ENCODE measurements at regions not wholly inside any gene's neighbourhood (a gene's known extent, or its start where the extent isn't known, plus 50 kb on each side); places are given as distances from the start of the nearest gene placed in this dataset.
A peak's percentile ranks its signal among the peaks of the same experiment; 100 is the strongest.

- H3K36me3 ChIP-seq (ENCODE audit: low read depth) = no peaks in the 10 kb centered on the region
- DNase-seq = no peak
- H4K20me1 ChIP-seq (ENCODE audit: insufficient read depth) = no peaks in the 10 kb centered on the region
- no peak overlapping the region for H3K4me3 ChIP-seq
- WGBS, 2 experiments (ENCODE audit: low coverage in 1 of 2, low lambda C conversion rate in 2 of 2, missing lambda C conversion rate in 2 of 2) = 94 to 96% methylated on average over 5 of the region's 5 CpGs
- H3K27me3 ChIP-seq (replicated peaks; ENCODE audit: insufficient read depth) = no peaks in the 10 kb centered on the region
- H3K9me3 ChIP-seq (ENCODE audit: low read depth) = no peaks in the 10 kb centered on the region
- H3K4me2 ChIP-seq (ENCODE audit: unreplicated experiment) = no peak overlapping the region
- no peak overlapping the region for H3K9ac ChIP-seq
- in situ Hi-C loops (cut with MboI) = no loop called here
- no peaks in the 10 kb centered on the region for H3K9me2 ChIP-seq (ENCODE audit: insufficient read depth)
- H3K27ac ChIP-seq = no peak overlapping the region
- H2AFZ ChIP-seq = no peak overlapping the region
- TF ChIP-seq EZH2phosphoT487 (IDR thresholded peaks at IDR 0.05; ENCODE audit: insufficient read depth, low read depth) = no peak
- TF ChIP-seq EZH2 (IDR thresholded peaks at IDR 0.05; ENCODE audit: insufficient read depth, poor library complexity, severe bottlenecking) = no peak
- H3K4me1 ChIP-seq (ENCODE audit: insufficient read depth) = peaks cover 6% of the 10 kb centered on the region; the same call in 1 of the 2 replicates
- H3K79me2 ChIP-seq (ENCODE audit: insufficient read depth) = no peaks in the 10 kb centered on the region
- no peaks in the 10 kb centered on the region for H3F3A ChIP-seq (ENCODE audit: insufficient read depth)
Measured at GRCh38 chr14:30134936-30135335, 207.3 kb upstream of the PRKD1 start.

GRCh38 chr14:30138567-30138966 lies 210.9 kb upstream of the PRKD1 start:
- Histone ChIP-seq H3K4me2 (ENCODE audit: unreplicated experiment) (no peak overlapping the region), H3K79me2 (ENCODE audit: insufficient read depth) (no peaks in the 10 kb centered on the region), H3K9me2 (ENCODE audit: insufficient read depth) (no peaks in the 10 kb centered on the region), H3K36me3 (ENCODE audit: low read depth) (no peaks in the 10 kb centered on the region), H3K4me1 (ENCODE audit: insufficient read depth) (no peaks in the 10 kb centered on the region), H4K20me1 (ENCODE audit: insufficient read depth) (no peaks in the 10 kb centered on the region), H3F3A (ENCODE audit: insufficient read depth) (no peaks in the 10 kb centered on the region), H3K9me3 (ENCODE audit: low read depth) (no peaks in the 10 kb centered on the region), H3K9ac (no peak overlapping the region), H3K4me3 (no peak overlapping the region), H2AFZ (no peak overlapping the region), H3K27ac (no peak overlapping the region), H3K27me3 (replicated peaks; ENCODE audit: insufficient read depth) (no peaks in the 10 kb centered on the region)
- in situ Hi-C loops (cut with MboI) = no loop called here
- WGBS, 2 experiments (ENCODE audit: low coverage in 1 of 2, low lambda C conversion rate in 2 of 2, missing lambda C conversion rate in 2 of 2) = 50 to 68% methylated on average over 1 of the region's 1 CpG
- peak; percentile 9 for DNase-seq
- TF ChIP-seq EZH2 (IDR thresholded peaks at IDR 0.05; ENCODE audit: insufficient read depth, poor library complexity, severe bottlenecking) = no peak
- TF ChIP-seq EZH2phosphoT487 (IDR thresholded peaks at IDR 0.05; ENCODE audit: insufficient read depth, low read depth) = no peak

- Histone ChIP-seq H3K9me2 (ENCODE audit: insufficient read depth) (no peaks in the 10 kb centered on the region), H3K9ac (no peak overlapping the region), H4K20me1 (ENCODE audit: insufficient read depth) (no peaks in the 10 kb centered on the region), H3K9me3 (ENCODE audit: low read depth) (peaks cover 5% of the 10 kb centered on the region), H3K79me2 (ENCODE audit: insufficient read depth) (no peaks in the 10 kb centered on the region), H3K27me3 (replicated peaks; ENCODE audit: insufficient read depth) (no peaks in the 10 kb centered on the region), H3K4me1 (ENCODE audit: insufficient read depth) (peaks cover 6% of the 10 kb centered on the region), H3K4me2 (ENCODE audit: unreplicated experiment) (no peak overlapping the region), H3K4me3 (no peak overlapping the region), H2AFZ (peak overlapping the region; percentile 54), H3K27ac (no peak overlapping the region), H3F3A (ENCODE audit: insufficient read depth) (no peaks in the 10 kb centered on the region), H3K36me3 (ENCODE audit: low read depth) (no peaks in the 10 kb centered on the region)
- DNase-seq = no peak
- in situ Hi-C loops (cut with MboI) = no loop called here
- 4 to 35% methylated on average over 1 of the region's 1 CpG for WGBS, 2 experiments (ENCODE audit: low coverage in 1 of 2, low lambda C conversion rate in 2 of 2, missing lambda C conversion rate in 2 of 2)
- TF ChIP-seq EZH2phosphoT487 (IDR thresholded peaks at IDR 0.05; ENCODE audit: insufficient read depth, low read depth) (no peak), EZH2 (IDR thresholded peaks at IDR 0.05; ENCODE audit: insufficient read depth, poor library complexity, severe bottlenecking) (no peak)
Measured at GRCh38 chr14:30142216-30142615, 214.6 kb upstream of the PRKD1 start.

- Histone ChIP-seq H3F3A (ENCODE audit: insufficient read depth) (no peaks in the 10 kb centered on the region), H3K9ac (no peak overlapping the region), H2AFZ (peak overlapping the region; percentile 71), H3K27ac (no peak overlapping the region), H3K9me2 (ENCODE audit: insufficient read depth) (no peaks in the 10 kb centered on the region), H3K4me3 (no peak overlapping the region), H3K36me3 (ENCODE audit: low read depth) (no peaks in the 10 kb centered on the region), H3K79me2 (ENCODE audit: insufficient read depth) (no peaks in the 10 kb centered on the region), H3K4me2 (ENCODE audit: unreplicated experiment) (no peak overlapping the region), H3K4me1 (ENCODE audit: insufficient read depth) (peaks cover 6% of the 10 kb centered on the region), H4K20me1 (ENCODE audit: insufficient read depth) (no peaks in the 10 kb centered on the region), H3K9me3 (ENCODE audit: low read depth) (peaks cover 10% of the 10 kb centered on the region), H3K27me3 (replicated peaks; ENCODE audit: insufficient read depth) (no peaks in the 10 kb centered on the region)
- peak; percentile 14 for DNase-seq
- in situ Hi-C loops (cut with MboI) = no loop called here
- no peak for TF ChIP-seq EZH2 (IDR thresholded peaks at IDR 0.05; ENCODE audit: insufficient read depth, poor library complexity, severe bottlenecking)
- TF ChIP-seq EZH2phosphoT487 (IDR thresholded peaks at IDR 0.05; ENCODE audit: insufficient read depth, low read depth) = no peak
Measured at GRCh38 chr14:30143627-30144026, 216.0 kb upstream of the PRKD1 start.

- Histone ChIP-seq H3K9me3 (ENCODE audit: low read depth) (no peaks in the 10 kb centered on the region), H4K20me1 (ENCODE audit: insufficient read depth) (no peaks in the 10 kb centered on the region), H3F3A (ENCODE audit: insufficient read depth) (no peaks in the 10 kb centered on the region), H3K79me2 (ENCODE audit: insufficient read depth) (no peaks in the 10 kb centered on the region), H2AFZ (no peak overlapping the region), H3K36me3 (ENCODE audit: low read depth) (no peaks in the 10 kb centered on the region), H3K4me3 (no peak overlapping the region), H3K27me3 (replicated peaks; ENCODE audit: insufficient read depth) (no peaks in the 10 kb centered on the region), H3K9me2 (ENCODE audit: insufficient read depth) (no peaks in the 10 kb centered on the region), H3K9ac (no peak overlapping the region), H3K27ac (no peak overlapping the region), H3K4me1 (ENCODE audit: insufficient read depth) (no peaks in the 10 kb centered on the region), H3K4me2 (ENCODE audit: unreplicated experiment) (no peak overlapping the region)
- 75 to 89% methylated on average over 2 of the region's 2 CpGs for WGBS, 2 experiments (ENCODE audit: low coverage in 1 of 2, low lambda C conversion rate in 2 of 2, missing lambda C conversion rate in 2 of 2)
- no peak for DNase-seq
- TF ChIP-seq EZH2phosphoT487 (IDR thresholded peaks at IDR 0.05; ENCODE audit: insufficient read depth, low read depth) = no peak
- TF ChIP-seq EZH2 (IDR thresholded peaks at IDR 0.05; ENCODE audit: insufficient read depth, poor library complexity, severe bottlenecking) = no peak
- in situ Hi-C loops (cut with MboI) = no loop called here
Measured at GRCh38 chr14:30153717-30154116, 226.1 kb upstream of the PRKD1 start.

All from GM23248 (cell line).